IPS-NIHi11 (cell line): ENCODE measurements at regions not wholly inside any gene's neighbourhood (a gene's known extent, or its start where the extent isn't known, plus 50 kb on each side); places are given as distances from the start of the nearest gene placed in this dataset.
"Not testable (repeated sequence)": the region's sequence is repeated elsewhere in the genome, so short reads cannot be mapped to it uniquely, and the experiment has no call there.

Source experiments
- DNase-seq: peaks from one replicate; pipeline ENCODE4 v3.0.0; 2012; ENCODE audit warnings: mixed read lengths, low spot score

DNA sequence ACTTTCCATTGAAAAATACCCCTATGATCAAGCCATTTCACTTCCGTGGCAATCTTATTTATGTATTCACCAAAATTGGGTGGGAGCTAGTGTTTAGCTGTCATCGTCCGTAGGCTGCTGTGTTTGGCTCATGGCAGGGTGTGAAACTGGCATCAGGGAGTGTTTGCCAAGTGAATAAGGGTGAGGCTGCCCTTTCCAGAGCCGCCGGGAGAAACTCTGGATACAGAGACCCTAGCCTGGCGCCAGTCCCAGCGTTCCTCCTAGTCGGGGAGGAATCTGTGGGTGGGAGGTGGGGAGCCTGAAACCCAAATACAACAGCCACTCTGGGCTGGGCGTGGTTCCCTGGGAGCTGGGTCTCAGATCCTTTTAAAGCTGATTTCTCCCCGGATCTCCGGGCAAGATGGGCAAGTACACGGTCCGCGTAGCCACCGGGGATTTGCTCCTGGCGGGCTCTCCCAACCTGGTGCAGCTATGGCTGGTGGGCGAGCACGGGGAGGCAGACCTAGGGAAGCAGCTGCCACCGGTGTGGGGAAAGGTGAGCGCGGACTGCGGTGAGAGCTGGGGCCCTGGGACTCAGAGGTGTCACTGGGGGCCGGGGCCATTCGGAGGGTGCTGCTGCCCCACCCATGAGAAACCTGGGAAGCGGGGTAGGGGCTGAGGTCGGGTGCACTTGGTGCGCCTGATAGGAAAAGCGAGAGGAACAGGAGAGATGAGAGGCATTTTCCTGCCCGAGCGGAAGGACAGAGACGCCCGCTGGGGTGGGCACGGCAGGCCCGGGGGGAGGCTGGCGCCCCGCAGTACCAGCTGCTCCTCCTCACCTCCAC is 62.1 kb upstream of the TEKT1 start:
- DNase-seq = peak; percentile 40

DNA sequence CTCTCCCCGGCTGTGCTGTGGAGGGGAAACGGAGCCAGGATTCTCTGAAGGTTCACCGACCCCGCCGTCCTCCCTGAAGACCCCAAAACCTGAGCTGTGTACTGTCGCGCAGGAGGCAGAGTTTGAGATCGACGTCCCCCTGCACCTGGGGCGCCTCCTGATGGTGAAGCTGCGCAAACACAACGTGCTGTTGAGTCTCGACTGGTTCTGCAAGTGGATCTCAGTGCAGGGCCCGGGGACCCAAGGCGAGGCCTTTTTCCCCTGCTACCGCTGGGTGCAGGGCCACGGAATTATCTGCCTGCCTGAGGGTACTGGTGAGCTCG is 62.6 kb upstream of the TEKT1 start:
- peak; percentile 89 for DNase-seq

DNA sequence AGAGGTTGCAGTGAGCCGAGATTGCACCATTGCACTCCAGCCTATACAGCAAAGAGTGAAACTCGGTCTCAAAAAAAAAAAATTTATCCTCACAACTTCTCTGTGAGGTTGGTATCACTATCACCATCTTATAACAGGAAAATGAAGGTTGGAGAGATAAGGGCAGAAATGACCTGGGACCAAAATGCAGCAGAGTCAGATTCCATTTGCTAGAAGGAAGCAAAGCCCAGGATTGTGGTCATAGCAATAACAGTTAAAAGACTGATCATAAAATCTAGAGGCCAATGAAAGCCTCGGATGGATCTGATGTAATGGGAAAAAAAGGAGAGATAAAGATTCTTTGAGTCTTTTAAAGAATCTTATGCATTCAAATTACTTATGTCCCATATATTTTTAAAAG is 69.6 kb upstream of the TEKT1 start:
- DNase-seq = no peak

DNA sequence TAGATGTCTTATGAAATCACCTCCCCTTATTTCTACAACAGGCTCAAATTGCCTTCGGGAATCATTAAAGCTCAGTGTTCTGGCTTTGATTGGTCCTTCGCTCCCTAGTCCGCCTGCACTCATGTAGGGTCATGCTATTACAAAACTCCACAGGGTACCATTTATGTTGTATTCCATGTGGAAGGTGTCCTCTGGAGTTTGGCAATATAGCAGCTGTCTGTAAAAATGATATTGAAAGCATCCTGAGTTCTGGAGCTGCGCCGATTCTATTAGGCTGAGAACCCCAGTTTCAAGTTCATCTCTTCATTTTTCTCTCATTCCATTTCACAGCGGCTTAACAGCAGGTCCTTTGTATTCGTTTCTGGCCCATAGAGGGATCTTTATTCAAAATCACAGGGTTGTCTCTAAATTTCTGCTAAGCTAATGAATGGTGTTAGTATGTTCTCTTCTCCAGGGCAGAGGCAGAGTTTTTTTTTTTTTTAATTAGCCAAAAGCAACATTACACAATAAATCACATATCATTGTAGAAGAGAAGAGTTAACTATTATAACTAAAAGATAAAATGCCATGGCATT is 71.9 kb upstream of the TEKT1 start:
- no peak for DNase-seq

DNA sequence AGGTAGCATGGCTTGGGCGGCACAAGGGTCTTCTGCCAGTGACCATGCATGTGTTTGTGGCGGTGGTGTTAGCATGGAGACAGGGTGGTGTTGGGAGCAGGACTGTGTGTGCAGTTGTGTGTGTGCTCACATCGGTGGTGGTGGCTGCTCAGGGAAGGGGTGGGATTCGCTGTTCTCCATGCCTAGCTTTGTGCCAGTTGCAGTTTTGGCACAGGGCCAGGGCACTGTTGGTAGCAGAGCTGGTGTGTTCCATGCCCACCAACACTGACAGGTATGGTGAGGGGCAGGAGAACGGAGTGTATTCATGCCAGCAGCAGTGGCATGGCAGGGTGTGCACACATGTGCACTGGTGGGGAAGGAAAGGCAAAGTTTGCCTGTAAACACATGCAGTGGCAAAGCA is 77.3 kb upstream of the TEKT1 start:
- no peak for DNase-seq

DNA sequence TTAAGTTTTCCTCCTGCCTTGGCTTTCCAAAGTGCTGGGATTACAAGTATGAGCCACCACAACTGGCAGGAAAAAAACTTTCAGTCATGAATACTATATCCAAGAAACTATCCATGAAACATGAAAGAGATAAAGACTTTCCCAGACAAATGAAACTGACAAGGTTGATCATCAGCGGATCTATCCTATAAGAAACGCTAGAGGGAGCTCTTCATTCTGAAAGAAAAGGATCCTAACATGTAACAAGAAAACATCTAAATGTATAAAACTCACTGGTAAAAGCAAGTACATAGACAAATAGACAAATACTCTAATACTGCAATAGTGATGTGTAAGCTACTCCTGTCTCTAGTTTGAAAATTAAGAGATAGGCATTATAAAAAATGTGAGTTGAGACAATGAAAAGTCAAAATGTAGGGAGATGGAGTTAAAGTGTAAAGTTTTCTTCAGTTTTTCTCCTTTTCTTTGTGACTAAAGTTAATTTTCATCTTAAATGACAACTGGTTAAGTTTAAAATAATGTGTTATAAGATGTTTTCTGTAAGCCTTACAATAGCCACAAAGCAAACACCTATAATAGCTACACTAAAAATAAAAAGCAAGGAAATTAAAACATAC is 79.6 kb upstream of the TEKT1 start:
- peak; percentile 32 for DNase-seq

DNA sequence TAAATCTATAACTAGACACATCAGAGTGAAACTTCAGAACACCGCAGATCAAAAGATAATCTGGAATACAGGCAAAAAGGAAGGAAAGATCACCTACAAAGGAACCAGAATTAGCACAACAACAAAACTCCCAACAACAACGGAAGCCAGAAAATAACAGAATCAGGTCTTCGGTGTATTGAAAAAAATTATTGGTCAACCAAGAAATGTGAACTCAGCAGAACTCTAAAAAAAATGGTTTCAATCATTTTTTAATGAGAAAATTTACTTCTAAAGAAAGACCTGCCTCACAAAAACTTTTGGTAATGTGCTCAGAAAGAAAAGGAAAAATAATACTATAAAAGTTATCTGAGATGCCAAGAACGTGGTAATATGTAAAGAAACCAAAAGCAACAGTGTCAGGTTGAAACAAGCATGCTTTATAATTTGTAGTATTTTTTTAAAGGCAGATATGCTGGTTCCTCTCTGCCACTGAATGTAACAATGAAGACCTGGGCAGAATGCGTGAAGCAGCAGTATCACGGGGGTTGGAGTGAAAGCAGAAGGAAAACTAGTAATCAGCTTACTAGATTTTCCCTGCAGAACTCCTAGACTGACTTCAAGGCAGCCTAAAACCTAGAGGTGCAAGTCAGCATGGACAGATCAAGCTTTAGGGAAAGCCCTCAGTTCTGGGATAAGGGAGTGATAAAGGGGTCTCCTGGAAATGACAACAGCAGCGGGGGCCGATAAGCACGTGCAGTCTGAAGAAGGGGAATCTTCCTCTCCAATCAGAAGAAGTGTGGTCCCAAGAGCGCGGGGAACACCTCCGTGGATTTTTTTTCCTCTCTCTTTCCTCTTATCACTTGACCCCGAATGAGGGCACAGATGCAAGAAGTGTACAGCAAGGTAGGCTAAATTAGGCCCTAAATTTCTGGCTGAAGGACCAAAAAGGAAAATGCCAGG is 80.9 kb upstream of the TEKT1 start:
- no peak for DNase-seq

DNA sequence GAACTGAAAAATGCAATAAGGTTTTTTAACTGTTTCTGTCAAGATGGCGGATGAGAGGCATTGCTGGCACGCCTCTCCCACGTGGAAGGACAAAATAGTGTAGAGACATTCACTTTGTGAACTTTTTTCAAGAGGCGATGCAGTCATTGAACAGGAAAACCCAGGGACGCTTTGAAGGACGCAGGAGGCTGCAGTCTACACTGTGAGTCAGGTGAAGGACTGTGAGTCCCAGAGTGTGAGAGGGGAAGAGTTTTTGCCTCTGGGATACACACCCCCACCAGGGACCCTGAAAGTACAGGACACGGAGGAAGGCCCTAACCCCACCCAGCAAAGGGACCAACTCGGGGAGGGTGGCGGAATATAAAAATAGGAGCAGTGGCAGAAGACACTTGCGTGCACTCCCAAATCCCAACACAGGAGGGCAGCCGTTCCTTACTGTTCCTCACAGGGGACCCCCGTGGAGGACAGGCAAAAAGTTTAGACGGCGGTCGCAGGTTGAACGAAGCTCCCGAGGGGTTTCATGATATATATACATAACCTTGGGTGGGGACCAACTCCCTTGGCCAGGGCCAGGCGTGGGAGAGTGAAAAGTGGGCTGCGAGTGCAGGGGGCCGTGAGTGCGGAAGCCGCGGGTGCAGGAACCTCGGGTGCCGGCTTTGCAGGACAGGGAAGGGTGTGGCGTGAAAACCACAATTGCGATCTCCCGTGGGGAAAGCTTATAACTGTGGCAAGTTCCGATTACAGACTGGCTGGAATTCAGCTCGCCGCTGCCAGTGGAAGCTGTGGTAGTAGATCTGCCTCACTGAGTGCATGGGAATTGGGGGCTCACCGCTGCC is 82.0 kb upstream of the ALOX12 start:
- DNase-seq = peak; percentile 89

DNA sequence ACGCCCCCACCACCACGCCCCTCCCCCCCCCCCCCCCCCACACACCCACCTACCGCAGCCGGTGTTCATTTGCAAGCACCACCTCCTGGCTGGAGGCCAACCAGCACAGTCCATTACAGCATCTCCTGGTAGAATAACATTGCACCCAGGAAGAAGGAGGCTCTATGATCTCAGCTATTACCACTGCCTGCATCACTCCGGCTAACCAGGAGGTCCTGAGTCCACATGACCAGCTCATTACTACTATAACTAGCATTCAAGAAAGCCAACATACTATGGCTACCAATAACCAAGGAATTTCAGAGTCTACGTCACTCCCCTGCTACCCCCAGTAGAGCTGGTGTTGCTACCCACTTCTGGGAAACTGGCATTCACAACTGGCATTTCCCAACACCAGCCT is 81.1 kb upstream of the ALOX12 start:
- DNase-seq = peak; percentile 43

DNA sequence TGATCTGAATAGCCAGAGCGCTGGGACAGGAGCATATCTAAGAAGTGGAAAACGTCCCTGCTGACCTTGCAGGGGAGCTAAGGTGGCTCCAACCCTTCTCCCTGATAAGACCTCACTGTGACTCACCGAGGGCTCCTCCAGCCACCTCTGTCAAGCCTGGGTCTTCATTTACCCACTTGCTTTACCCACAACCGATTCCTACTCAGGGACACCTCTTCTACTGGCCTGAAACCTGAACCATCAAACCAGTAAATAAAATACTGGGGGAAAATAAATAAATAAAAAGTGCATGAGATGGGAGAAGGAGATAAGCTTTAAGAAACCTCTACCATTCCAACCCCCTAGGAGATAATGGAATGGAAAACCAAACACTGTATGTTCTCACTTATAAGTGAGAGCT is 80.2 kb upstream of the ALOX12 start:
- DNase-seq = no peak

DNA sequence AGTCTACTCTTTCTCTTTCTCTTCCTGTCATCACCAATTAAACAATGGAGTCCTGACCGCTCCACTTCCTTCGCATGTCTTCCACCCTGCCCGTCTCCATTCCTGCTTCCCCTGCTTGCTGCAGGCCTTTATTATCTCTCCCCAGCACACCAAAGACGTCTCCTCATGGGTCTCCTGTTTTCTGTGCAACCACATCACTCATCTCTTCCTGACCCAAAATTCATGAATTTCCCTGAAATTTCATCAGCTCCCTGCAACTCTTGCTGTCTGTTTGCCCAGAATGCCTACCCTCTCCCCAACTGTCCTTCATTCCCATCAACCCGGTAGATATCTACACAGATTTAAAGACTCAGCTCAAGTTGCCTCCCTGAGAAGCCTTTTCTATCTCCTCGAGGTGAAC is 76.7 kb upstream of the ALOX12 start:
- DNase-seq = no peak

DNA sequence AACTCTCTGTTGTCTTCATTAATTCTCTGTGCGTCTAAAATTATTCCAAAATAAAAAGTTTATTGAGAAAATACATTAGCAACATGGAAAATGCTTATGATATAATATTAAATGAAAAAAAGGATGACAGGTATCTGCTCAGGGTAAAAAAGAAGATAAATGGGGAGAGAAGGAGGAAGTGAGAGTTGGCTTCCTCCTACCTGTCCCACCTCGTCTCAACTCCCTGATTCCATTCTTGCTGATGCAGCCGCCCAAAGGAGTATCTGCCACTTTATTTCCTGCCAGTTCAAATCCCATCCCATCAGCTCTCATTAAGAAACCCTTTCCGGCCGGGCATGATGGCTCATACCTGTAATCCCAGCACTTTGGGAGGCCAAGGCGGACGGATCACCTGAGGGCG is 72.5 kb upstream of the ALOX12 start:
- DNase-seq = no peak

DNA sequence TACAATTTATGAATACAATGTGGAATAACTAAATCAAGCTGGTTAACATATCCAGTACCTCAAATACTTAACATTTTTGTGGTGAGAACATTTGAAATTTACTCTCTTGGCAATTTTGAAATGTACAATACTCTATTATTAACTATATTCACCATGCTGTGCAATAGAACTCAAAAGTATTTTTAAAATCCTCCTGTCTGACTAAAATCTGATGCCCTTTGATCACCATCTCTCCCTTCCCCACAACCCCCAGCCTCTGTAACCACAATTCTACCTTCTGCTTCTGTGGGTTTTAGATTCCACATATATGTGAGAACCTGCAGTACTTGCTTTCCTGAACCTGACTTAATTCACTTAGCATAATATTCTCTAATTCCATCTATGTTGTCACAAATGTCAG is 71.6 kb upstream of the ALOX12 start:
- DNase-seq = no peak

DNA sequence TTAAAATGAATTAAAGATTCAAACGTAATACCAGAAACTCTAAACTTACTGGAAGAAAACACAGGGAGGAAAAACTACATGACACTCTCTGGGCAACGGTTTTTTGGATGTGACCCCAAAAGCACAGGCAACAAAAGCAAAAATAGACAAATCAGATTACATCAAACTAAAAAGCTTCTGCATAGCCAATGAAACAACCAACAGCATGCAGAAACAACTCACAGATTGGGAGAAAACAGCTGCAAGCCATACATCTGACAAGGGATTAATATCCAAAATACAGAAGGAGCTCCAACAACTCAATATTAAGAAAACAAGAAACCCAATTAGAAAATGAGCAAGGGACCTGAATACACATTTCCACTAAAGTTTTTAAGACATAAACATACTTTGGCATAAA is 69.2 kb upstream of the ALOX12 start:
- no peak for DNase-seq

DNA sequence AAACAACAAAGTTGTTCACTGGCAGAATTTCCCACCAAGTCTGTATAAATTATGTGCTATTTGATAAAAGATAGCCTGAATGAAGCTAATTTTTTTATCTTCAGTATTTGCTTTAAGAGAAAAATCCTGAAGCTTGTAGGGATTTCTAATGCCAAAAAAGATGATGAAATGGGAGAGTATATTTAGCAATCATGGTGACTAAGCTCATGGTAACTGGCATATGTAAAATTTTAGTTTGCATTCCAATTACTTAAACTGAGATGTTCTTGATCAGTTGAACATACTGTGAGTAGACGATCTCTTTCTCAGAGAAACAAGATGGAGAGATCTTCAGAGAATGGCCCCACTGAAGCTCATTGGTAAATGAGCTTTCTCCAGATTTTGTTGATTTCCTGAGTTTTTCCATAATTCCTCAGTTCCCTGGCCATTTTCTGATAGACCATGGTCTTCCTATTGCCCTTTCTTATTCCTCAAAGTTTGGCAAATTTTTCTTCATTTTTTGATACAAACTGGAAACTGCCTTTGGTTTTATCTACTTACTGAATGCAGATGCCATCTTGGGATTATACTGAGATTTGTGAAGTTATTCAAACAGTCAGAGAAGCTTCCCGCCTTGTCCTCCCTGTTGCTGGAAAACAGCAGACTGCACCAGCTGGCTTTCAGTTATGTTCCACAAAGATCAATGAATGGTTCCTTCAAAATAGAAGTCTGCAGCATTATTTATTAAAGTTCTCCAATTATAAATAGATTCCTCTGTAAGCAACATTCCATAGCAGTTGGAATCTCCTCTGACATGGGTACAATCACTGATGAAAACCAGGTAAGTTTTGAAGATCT is 68.3 kb upstream of the ALOX12 start:
- DNase-seq = no peak

DNA sequence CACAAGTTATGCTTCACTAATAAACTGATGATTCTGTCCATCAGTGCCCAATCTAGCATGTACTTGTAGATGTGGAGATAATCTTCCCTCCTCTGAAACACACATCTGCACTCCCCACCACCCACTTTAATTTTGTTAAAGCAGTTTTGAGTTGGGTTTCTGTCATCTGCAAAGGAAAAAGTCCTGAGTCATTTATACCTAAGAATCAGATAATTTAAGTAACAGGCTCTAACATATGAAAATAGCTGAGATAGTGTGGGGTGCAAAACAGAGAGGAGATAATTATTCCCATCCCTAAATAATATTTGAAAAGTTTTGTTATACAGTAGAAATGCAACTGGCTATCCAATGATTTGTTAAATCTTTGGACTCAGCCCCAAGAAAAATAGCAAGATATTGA is 67.7 kb upstream of the ALOX12 start:
- DNase-seq = no peak

DNA sequence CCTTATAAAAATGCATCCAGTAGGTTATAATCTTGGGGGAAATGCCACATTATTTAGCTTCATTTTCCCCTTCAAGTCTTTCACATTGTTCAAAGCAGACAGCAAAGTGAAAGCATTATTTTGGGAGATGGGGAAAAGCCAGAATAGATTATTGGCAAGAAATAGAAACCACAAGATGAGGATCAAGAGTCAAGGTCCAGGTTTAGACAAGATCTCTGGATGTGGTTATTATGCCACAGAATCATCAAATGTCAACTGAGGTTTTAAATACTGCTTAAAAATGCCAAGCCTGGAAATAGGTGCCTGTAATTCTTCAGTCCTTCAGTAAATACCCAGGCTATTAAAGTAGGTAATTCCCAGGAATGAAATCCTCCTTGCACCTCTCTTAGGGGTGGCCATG is 65.1 kb upstream of the ALOX12 start:
- DNase-seq = no peak

DNA sequence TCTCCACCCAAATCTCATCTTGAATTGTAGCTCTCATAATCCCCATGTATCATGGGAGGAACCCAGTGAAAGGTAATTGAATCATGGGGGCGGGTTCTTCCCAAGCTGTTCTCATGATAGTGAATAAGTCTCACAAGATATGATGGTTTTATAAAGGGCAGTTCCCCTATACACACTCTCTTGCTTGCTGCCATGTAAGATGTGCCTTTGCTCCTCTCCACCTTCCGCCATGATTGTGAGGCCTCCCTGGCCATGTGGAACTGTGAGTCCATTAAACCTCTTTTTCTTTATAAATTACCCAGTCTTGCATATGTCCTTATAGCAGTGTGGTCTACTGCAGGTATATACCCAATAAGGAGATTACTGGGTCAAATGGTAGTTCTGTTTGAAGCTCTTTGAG is 61.3 kb upstream of the ALOX12 start:
- DNase-seq = not testable (repeated sequence)

DNA sequence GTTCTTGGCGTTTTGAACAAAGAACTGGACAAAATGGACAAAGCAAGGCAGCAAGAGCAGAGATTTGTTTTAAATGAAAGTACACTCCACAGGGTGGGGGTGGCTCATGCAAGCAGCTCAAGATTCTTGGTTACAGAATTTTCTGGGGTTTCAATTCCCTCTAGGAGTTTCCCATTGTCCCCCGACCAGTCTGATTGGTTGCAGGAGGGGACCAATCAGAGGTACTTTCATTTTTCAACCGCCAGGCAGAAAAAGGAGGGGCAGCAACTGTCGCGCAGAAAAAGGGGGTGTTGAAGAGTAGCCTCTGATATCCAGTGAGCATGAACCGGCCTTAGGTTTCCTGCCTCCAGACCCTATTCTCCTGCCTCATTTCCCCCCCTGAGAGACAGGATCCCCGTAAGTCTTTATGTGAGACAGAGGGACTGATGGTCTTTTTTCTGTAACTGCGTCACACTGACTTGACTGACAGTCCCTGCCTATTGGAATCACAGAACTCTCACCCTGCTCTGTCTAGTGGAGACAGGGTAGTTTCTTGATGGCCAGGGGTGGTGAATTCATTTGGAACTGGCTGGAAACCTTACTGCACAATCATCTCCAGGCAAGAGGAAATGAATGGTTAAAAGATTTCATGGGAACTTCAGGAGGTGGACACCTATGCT is 59.4 kb upstream of the ALOX12 start:
- no peak for DNase-seq

DNA sequence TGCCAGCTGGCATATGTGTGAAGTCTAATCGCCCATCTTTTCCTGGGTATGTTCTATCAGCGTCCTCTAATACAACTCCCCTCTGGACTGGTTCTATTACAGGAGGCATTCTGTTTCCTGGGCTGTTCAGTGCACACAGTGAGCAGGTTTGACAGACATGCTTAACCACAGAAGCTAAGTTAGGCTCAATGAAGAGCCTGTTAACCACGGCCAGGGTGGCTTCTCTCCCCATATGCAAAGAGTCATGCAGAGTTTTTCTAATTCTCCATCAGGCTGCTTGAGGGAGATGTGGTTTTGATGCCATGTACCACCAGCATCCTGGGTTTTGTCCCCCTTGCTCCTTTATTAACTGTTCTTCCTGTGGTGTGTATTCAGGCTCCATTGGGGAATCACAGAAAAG is 57.2 kb upstream of the ALOX12 start:
- no peak for DNase-seq
